Stomach smooth muscle (tissue), 2 donors: ENCODE measurements at regions not wholly inside any gene's neighbourhood (a gene's known extent, or its start where the extent isn't known, plus 50 kb on each side); places are given as distances from the start of the nearest gene placed in this dataset.
"Not testable (repeated sequence)": the region's sequence is repeated elsewhere in the genome, so short reads cannot be mapped to it uniquely, and the experiment has no call there.

Experiments used
- H3K27ac ChIP-seq: one replicate; pipeline ENCODE4 v1.7.0; 2013; ENCODE audit warnings: mild to moderate bottlenecking, low read length, inconsistent platforms
- H3K27me3 ChIP-seq, 2 donors: one replicate each; pipeline ENCODE4 v1.7.0; 2013; ENCODE audit warnings: low read length in 2 of 2; ENCODE audit not compliant: insufficient read depth in 2 of 2, control insufficient read depth in 1 of 2
- H3K36me3 ChIP-seq, 2 donors: one replicate each; pipeline ENCODE4 v1.7.0; 2013; ENCODE audit warnings: low read length in 2 of 2; ENCODE audit not compliant: control insufficient read depth in 2 of 2, insufficient read depth in 2 of 2
- H3K4me1 ChIP-seq: one replicate; pipeline ENCODE4 v1.7.0; 2013; ENCODE audit warnings: low read length; ENCODE audit not compliant: control insufficient read depth, insufficient read depth
- H3K4me3 ChIP-seq, 2 donors: one replicate each; pipeline ENCODE4 v1.7.0; 2013; ENCODE audit warnings: low read length in 2 of 2
- H3K9ac ChIP-seq, 2 donors: one replicate each; pipeline ENCODE4 v1.7.0; 2013; ENCODE audit warnings: low read length in 2 of 2, mild to moderate bottlenecking in 1 of 2
- H3K9me3 ChIP-seq, 2 donors: one replicate each; pipeline ENCODE4 v1.7.0; 2013; ENCODE audit warnings: low read length in 2 of 2; ENCODE audit not compliant: control insufficient read depth in 2 of 2
- donor health status: healthy.
- donor health status: Pancreatic carcinoma.

DNA sequence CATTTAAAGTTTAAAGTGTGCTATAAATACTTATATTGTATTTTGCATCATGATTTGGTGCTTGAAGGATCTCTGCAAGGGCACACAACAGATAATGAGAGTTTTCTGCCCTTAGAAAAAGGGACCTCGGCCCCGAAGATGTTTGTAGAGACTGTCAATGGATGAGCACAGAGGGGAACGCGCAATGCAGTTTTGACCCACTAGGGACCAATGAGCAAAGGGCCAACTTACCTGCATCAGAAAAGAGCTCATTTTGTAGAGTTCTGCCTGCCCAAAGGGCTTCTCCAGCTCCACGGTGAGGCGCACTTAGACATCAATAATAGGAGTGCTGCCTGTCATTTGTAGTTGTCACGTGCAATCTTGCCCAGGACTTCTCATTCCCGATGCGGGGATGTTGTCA lies 91.1 kb downstream of the BUB3 start:
- no peaks in the 10 kb centered on the region for H3K4me1 ChIP-seq
- H3K27ac ChIP-seq: no peak overlapping the region
- no peaks in the 10 kb centered on the region for H3K36me3 ChIP-seq
- no peak overlapping the region for H3K4me3 ChIP-seq
- no peak overlapping the region for H3K9ac ChIP-seq
- no peaks in the 10 kb centered on the region for H3K9me3 ChIP-seq
- H3K27me3 ChIP-seq: no peaks in the 10 kb centered on the region

DNA sequence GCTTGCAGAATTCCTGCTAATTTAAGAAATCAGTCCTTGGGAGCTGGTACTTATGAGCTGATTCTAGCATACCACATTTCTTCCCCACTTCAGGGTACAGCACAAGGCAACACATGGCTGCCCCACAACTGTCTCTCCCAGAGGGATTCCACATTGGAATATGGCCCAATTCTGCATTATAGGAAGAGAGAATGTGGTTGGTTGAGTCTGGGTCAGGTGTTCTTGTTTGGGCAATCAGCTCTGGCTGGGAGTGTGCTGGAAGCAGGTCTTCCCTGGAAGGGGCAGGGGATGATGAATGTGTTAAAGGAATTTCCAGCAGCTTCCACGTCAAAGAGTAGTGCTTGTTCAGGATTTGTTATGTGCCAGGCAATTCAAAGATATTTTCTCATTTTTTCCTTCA lies 95.7 kb downstream of the BUB3 start:
- Histone ChIP-seq H3K27me3 (no peaks in the 10 kb centered on the region), H3K36me3 (no peaks in the 10 kb centered on the region), H3K9me3 (no peaks in the 10 kb centered on the region), H3K9ac (no peak overlapping the region), H3K4me3 (no peak overlapping the region), H3K27ac (no peak overlapping the region), H3K4me1 (no peaks in the 10 kb centered on the region)

DNA sequence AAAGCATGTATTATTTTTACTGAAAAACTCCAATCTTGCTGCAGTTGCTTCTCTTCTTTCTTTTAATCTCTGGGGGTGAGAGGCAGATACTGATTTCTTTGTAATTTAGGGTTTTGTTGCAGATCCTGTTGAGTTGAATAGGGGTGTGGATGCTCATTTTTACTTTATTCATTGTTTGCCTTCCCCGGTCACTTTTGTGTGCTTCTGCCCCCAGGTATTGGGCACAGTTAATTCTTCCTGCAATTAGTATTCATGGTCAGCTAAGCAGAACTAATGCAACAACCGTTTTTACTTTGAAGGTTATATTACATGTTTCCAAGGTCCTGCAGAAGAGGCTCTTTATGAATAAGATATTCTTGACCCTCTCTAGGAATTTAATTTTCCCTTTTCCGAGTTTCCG lies 96.4 kb downstream of the BUB3 start:
- Histone ChIP-seq H3K36me3 (no peaks in the 10 kb centered on the region), H3K4me1 (no peaks in the 10 kb centered on the region), H3K27ac (no peak overlapping the region), H3K9ac (no peak overlapping the region), H3K27me3 (no peaks in the 10 kb centered on the region), H3K4me3 (no peak overlapping the region), H3K9me3 (no peaks in the 10 kb centered on the region)

DNA sequence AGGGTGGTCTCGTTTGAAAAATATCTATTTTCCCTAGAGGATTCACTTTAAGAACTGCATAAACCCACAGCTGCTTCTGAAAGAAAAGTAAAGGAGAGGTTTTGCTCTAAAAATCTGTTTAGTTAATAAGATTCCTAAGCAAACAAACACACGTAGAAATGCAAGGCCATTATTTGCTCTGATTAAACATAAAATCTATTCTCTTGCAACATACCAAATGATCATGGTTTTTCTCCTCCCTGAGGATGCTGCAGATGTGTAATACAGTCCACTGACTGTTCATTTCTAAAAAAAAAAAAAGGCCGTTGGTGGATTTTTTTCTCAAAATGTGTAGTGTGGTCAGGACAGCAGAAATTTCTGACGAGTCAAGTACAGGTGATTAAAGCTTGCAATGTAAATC lies 98.6 kb downstream of the BUB3 start:
- H3K9me3 ChIP-seq: no peaks in the 10 kb centered on the region
- no peaks in the 10 kb centered on the region for H3K4me1 ChIP-seq
- no peak overlapping the region for H3K4me3 ChIP-seq
- H3K27me3 ChIP-seq: no peaks in the 10 kb centered on the region
- no peak overlapping the region for H3K27ac ChIP-seq
- no peaks in the 10 kb centered on the region for H3K36me3 ChIP-seq
- no peak overlapping the region for H3K9ac ChIP-seq

DNA sequence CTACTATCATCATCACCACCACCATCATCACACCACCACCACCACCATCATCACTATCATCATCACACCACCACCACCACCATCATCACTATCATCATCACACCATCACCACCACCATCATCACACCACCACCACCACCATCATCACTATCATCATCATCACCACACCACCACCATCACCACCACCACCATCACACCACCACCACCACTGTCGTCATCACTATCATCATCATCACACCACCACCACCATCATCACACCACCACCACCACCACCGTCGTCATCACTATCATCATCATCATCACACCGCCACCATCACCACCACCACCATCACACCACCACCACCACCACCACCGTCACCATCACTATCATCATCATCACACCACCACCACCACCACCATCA lies 100.1 kb downstream of the BUB3 start:
- H3K9me3 ChIP-seq, H3K4me1 ChIP-seq, H3K27ac ChIP-seq, H3K36me3 ChIP-seq, H3K4me3 ChIP-seq, H3K27me3 ChIP-seq, H3K9ac ChIP-seq: not testable (repeated sequence)

DNA sequence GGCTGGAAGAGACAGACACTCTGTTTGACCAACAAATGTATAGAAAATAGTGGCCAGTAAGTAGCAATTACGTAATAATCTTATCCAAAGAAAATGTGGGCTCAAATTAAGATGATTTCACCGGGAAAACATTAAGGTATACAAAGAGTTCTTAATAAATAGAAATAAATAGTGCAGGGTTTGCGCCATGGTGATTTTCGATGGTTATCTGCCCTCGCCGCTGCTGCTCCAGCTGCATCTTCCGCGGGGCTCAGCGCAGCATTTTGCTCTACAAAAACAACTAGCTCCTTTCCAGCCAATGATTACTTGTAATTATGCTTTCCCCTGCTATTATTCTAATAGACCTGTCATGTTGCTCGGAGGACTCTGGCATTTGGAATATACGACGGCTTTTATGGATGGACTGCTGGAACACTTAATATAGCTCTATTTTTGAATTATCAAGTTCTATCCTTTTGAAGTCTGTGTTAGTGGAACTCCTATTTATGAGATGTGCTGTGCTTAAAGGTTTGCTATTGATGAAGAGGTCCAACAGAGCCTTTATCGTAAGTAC lies 103.8 kb downstream of the BUB3 start:
- Histone ChIP-seq H3K4me1 (peaks cover 3% of the 10 kb centered on the region), H3K9ac (no peak overlapping the region), H3K4me3 (no peak overlapping the region), H3K27ac (no peak overlapping the region), H3K9me3 (no peaks in the 10 kb centered on the region), H3K36me3 (no peaks in the 10 kb centered on the region), H3K27me3 (no peaks in the 10 kb centered on the region)

DNA sequence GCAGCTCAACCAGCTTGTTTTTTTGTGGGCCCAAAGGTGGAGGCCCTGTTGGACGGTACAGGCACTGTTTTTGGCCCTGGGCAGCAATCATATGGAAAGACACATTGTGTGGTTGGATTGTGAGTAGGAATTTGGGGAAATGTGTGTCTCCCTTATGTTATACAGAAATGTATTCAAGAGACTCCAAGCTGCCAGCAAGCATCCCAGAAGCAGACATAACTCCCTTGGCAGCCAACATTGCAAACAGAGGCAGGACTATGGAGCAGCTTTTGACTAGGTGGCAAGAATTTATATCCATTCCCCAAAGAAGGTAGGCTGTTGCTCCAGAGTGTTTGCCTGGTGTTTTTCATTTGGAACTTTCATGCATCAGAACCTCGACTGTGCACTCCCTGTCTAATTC lies 104.9 kb downstream of the BUB3 start:
- no peak overlapping the region for H3K27ac ChIP-seq
- no peaks in the 10 kb centered on the region for H3K9me3 ChIP-seq
- no peaks in the 10 kb centered on the region for H3K36me3 ChIP-seq
- no peaks in the 10 kb centered on the region for H3K27me3 ChIP-seq
- peaks cover 3% of the 10 kb centered on the region for H3K4me1 ChIP-seq
- no peak overlapping the region for H3K9ac ChIP-seq
- H3K4me3 ChIP-seq: no peak overlapping the region

DNA sequence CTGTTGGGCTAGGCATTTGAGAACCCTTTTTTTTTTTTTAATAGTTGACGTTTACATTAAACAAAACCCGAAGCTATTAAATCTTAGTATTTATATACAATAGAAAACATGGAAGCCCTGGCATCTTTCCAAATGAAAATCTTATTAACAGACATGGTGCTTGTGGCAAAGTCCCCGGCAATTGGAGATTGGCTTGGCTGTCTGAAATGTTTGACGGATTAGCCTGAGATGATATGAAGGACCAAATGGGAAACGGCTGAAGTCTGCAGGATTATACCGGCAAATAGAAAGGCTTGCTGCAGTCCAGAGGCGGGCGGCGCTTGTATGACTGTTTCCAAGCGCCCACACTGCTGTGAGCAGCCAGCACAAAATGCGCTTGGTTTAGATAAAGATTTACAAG lies 105.6 kb downstream of the BUB3 start:
- H3K9ac ChIP-seq: no peak overlapping the region
- peaks cover 3% of the 10 kb centered on the region for H3K4me1 ChIP-seq
- peak overlapping the region in 1 of 2 donors; percentile 3 for H3K4me3 ChIP-seq
- no peaks in the 10 kb centered on the region for H3K9me3 ChIP-seq
- no peaks in the 10 kb centered on the region for H3K36me3 ChIP-seq
- no peak overlapping the region for H3K27ac ChIP-seq
- H3K27me3 ChIP-seq: no peaks in the 10 kb centered on the region

DNA sequence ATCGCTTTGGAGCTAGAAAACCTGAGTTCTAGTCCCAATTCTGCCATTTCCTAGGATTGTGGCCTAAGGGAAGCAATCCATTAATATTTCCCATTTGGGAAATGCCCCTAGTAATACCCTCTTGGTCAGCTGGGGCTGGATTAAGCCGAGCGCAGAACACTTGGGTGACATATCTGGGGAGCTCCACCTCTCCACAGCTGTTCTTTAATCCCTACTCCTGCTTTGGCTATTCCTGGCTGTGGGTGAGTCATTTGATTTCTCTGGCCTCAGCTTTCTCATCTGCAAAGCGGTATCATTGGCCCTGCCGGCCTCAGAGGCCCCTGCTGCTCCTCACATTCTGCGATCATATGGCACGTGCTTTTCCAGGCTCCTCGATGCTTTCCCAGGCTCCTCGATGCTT lies 108.3 kb downstream of the BUB3 start:
- no peak overlapping the region for H3K9ac ChIP-seq
- H3K27me3 ChIP-seq: no peaks in the 10 kb centered on the region
- peaks cover 3% of the 10 kb centered on the region for H3K4me1 ChIP-seq
- H3K27ac ChIP-seq: no peak overlapping the region
- no peaks in the 10 kb centered on the region for H3K9me3 ChIP-seq
- H3K4me3 ChIP-seq: no peak overlapping the region
- H3K36me3 ChIP-seq: no peaks in the 10 kb centered on the region

DNA sequence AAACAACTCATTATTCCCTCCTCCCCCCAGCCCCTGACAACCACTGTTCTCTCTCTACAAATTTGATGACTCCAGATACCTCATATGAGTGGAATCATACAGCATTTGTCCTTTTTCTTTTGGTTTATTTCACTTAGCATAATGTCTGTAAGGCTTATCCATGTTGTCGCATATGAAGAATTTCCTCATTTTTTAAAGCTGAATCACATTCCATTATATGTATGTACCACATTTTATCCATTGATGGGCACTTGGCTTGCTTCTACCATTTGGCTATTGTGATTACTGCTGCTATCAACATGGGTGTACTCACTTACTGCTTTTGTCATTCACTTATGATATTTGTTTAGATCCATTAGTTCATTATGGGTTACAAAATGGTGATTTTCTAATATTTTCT lies 112.8 kb downstream of the BUB3 start:
- Histone ChIP-seq H3K27me3 (peaks cover under 1 to 2% of the 10 kb centered on the region in 2 donors), H3K4me3 (no peak overlapping the region), H3K9ac (no peak overlapping the region), H3K27ac (no peak overlapping the region), H3K4me1 (no peaks in the 10 kb centered on the region), H3K36me3 (no peaks in the 10 kb centered on the region), H3K9me3 (peaks cover 0 to under 1% of the 10 kb centered on the region in 2 donors)

DNA sequence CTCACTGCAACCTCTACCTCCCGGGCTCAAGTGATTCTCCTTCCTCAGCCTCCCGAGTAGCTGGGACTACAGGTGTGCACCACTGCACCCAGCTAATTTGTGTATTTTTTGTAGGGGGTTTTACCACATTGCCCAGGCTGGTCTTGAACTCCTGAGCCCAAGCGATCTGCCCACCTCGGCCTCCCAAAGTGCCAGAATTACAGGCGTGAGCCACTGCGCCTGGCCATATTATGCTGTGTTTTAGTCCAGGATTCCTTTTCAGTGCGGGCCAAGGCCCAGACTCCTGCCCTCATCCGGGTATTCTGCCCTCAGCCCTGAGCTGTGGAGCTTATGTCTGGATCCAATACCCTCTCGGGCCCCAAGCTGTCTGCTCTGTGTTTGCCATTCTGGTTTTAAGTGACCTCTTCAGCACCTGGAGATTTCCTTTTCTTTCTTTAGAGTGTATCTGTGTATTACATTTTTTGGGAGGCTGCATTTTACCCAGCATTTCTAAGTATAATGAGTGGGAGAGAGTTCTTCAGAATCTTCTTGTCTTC lies 114.9 kb downstream of the BUB3 start:
- Histone ChIP-seq H3K27me3 (peaks cover 6 to 11% of the 10 kb centered on the region in 2 donors), H3K4me1 (no peaks in the 10 kb centered on the region), H3K4me3 (no peak overlapping the region), H3K9ac (no peak overlapping the region), H3K9me3 (peaks cover 0 to 3% of the 10 kb centered on the region in 2 donors), H3K27ac (no peak overlapping the region), H3K36me3 (no peaks in the 10 kb centered on the region)
